ENCODE measurements at regions not wholly inside any gene's neighbourhood (a gene's known extent, or its start where the extent isn't known, plus 50 kb on each side); places are given as distances from the start of the nearest gene placed in this dataset.

DNA sequence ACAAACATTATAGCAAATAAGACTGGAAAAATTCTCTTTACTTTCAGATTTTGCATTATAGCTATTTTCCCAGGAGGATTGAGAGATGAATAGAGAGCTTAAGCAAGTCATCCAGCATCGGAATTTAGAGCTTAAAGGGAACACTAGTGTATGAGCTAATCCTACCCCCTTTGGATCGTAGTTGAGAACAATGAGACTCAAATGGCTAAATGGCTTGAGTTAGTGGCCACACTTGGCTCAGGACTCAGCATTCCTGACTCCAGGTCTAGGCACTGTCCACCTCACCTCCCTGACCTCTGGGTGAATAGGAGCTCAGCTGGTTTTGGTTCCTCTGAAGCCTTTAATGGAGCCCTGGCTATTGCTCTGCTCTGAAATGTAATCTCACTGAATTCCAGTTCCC is 97.5 kb upstream of the CXCR4 start:
- DNase-seq (ENCODE audit: low read depth in 2 of 2): no peak

DNA sequence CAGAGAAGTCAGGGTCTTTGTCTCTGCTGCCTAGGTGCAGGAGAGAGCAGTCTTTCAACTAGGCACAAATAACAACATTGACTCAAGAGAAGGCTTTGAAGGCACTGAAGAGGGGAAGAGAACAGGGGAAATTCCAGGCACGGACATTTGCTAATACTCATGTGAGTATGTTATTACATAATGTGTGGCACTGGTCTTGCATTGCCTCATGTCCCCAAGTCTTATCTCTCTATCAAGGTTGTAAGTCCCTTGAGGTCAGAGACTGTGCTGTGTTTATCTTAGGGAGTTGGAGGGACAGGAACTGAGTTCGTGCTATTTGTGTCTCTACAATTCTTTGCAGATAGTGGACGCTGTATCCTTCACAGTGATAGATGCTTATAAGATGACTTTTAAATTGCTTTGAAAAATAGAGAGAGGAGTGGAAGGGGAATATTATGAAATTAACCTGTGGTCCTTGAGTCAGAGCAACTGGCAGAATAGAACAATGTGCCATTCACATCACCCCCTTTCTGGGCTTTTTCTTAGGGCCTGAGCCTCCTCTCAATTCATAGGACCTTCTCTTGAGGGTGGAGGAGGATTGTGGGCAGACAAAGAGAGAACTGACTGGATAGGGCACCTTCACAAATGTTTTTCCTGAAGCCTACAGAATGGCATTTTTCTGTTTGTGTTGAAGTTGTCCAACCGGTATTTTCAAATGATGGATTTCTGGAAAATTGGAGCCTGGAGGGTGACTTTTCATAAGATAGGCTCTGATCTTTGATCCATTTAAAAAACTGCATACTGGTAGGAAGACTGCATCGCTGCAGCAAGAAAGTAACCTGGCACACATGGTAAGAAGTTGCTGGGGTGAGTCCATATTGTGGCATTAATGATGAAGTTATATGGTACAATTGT is 96.6 kb upstream of the CXCR4 start:
- DNase-seq (ENCODE audit: low read depth in 2 of 2): no peak

DNA sequence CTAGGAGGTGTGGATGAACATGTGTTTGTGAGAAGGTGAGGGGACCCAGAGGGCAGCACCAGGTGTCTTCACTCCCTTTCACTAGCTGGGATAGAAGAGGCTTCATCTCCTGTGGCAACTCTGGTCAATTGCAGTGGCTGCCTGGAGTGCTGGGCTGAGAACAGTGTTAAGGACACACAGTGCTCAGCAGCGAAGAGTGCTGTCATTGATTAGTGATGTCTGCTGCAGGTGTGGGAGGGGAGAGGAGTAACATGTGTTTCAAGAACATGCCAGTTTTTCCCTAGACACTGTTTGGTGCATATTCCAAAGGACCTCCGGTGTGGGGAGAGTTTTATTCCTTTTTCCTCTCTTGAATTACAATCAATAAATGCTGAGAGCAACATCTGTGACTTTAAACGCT is 95.9 kb upstream of the CXCR4 start:
- DNase-seq (ENCODE audit: low read depth in 2 of 2): no peak

GRCh38 chr2:136212426-136213378 is 94.8 kb upstream of the CXCR4 start:
- no peak for DNase-seq (ENCODE audit: low read depth in 2 of 2)

DNA sequence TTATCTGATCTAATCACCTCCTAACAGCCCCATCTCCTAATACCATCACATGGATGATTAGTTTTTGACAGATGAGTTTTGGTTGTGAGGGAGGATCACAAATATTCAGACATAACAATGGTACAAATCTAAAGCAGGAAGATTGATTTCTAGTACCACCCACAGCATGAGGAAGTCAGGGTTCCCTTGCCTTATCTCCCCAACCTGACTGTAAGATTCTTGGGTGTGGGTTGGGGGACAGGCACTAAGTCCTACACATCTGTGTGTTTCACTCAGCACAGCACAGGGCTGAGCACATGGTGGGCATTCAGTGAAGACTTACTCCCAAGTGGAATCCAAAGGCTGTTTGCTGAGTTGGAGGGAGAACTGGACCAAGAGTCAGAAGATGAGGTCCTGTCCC is 93.8 kb upstream of the CXCR4 start:
- no peak for DNase-seq (ENCODE audit: low read depth in 2 of 2)

DNA sequence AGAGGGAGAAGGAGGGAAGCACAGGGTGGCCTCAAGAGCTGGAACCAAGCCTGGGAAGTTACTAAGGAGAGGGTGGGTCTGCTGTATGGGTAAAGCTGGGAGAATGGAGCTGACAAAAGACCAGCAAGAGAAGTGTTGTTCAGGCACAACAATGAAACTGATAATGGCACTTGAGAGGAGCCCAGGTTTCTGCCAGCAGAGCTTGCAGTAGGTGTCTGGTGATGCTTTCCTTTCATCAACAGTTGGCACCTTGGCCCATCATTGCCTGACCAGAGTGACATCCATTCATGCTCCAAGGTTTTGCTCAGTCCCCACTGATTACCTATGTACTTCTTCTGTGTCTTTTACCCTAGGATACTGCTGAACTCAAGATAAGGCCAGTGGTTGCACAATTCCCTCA is 92.9 kb upstream of the CXCR4 start:
- no peak for DNase-seq (ENCODE audit: low read depth in 2 of 2)

DNA sequence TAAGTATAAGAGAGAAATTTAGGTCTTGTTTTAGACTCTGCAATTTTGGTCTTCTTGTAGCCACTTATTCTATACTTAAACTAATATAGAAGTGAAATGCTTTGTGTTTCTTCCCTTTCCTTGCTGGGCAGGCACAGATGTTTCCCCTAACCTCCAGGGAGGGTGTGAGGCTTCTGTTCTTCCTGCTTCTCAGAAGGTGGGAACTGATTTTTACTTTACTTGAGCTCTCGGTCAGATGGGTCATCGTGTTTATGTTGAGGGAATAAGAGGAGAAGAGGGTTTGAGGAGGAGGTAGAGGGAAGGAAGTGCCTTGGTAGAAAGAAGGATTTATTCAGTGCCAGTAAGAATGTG is 92.5 kb upstream of the CXCR4 start:
- DNase-seq (ENCODE audit: low read depth in 2 of 2): no peak

DNA sequence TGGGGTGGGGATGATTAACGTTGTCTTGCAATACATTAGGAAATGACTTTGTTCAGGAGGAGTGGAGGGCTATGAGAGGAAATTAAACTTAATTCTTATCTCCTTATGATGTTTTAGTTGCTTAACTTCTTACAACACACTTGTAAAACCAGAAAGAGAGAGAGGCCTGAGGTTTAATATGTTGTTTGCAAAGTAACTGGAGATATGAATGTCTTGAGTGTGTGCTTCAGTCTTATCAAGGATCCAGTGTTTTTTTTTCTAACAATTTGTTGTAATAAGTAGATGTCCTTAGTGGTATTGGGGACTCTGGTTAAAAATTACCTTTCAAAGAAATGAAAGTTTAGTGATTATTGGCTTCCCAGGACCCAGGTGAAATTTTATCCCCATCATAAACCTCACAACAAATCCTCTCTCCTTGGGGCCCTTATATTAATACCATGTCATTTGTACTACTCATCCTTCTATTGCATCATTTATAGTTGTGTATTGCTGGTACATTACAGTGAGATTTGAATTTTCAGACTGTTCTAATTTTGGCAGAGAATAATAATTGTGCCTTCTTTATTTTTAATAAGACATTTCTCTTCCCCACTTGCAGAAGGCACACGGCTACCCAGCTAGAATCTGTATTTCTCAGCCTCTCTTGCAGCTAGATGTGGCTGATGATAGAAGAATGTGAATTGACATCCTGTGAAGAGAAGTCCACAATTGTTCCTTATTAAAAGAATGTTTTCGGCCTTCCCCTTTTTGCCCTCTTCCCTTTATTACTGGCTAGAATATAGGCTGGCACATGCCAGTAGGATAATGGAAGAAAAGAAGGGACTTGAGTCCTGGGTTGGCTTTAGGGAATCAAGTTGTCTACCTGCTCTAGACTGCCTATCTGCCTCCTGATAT is 91.9 kb upstream of the CXCR4 start:
- DNase-seq (ENCODE audit: low read depth in 2 of 2): no peak

GRCh38 chr2:136208682-136209420 is 90.9 kb upstream of the CXCR4 start:
- no peak for DNase-seq (ENCODE audit: low read depth in 2 of 2)

GRCh38 chr2:136207665-136208064 is 89.7 kb upstream of the CXCR4 start:
- no peak for DNase-seq (ENCODE audit: low read depth in 2 of 2)

GRCh38 chr2:136207030-136207623 is 89.2 kb upstream of the CXCR4 start:
- no peak for DNase-seq (ENCODE audit: low read depth in 2 of 2)

- DNase-seq (ENCODE audit: low read depth in 2 of 2): no peak
Observed at GRCh38 chr2:136206613-136207012, 88.7 kb upstream of the CXCR4 start.

DNA sequence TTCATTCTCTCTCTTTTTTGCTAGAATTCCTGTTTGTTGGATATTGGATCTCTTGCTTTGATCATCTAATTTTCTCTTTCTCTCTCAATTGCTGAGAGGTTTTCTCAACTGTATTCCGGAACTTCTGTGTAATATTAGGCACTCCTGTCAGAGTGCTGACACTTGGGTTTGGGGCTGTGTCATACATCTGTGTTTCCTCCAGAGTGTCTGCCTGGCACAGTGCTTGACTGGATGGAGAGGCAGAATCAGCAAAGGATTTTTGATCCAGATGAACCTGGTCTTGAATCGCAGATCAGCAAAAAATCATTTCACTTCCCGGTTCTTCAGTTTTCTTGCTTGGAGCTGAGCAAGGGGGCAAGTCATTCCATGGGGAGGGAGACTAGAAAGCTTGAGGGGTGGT is 87.7 kb upstream of the CXCR4 start:
- no peak for DNase-seq (ENCODE audit: low read depth in 2 of 2)

- DNase-seq (ENCODE audit: low read depth in 2 of 2): no peak
Observed at GRCh38 chr2:136204971-136205370, 87.0 kb upstream of the CXCR4 start.

DNA sequence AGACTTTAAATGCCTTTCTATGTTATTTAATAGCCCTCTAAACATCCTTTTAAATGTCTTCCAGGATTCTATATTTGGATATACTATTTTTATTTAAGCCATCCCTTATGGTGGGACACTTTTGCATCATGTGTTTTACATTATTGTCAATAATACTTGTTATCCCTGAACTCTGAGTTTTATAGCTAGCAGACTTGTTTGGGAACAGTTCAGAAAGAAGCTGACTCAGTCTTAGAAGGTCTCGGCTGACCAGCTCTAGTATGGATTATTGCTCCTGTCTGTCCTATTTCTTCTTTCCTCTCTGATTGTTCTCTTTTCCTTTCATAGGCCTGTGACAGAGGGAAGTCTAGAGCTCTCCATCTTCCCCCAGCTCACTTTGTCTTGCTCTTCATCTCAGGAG is 77.3 kb upstream of the CXCR4 start:
- DNase-seq (ENCODE audit: low read depth in 2 of 2): no peak

DNA sequence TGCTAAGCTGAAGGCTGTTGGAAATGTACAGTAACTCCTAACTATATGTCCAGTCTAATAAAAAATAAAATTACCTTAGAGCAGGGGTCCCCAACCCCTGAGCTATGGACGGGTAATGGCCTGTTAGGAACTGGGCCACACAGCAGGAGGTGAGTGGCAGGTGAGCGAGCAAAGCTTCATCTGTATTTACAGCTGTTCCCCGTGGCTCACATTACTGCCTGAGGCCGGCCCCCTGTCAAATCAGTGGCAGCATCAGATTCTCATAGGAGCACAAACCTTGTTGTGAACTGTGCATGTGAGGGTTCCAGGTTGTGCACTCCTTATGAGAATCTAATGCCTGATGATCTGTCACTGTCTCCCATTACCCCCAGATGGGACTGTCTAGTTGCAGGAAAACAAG is 73.1 kb upstream of the CXCR4 start:
- no peak for DNase-seq (ENCODE audit: low read depth in 2 of 2)

- DNase-seq (ENCODE audit: low read depth in 2 of 2): no peak
Observed at GRCh38 chr2:136189221-136189782, 71.4 kb upstream of the CXCR4 start.

GRCh38 chr2:136188086-136188485 is 70.1 kb upstream of the CXCR4 start:
- no peak for DNase-seq (ENCODE audit: low read depth in 2 of 2)

- DNase-seq (ENCODE audit: low read depth in 2 of 2): no peak
Observed at GRCh38 chr2:136185981-136186776, 68.2 kb upstream of the CXCR4 start.

DNA sequence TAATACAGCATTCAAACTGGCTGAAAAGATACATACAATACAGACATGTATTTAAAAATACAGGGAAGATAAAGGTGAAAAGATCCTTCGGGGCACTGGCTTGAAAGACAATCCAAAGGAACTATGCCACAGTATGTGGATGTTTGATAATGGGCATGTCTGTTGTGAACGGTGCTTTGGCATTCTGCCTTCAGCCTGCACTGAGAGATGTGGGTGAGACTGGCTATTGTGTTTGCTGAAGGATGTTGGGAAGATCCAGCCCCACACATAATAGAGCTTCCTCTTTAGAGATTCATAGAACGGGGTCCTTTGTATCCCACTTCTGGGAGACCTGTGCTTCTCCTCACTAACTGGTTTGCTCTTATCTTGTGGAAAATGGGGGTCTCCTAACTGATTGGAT is 65.1 kb upstream of the CXCR4 start:
- no peak for DNase-seq (ENCODE audit: low read depth in 2 of 2)

Data from stimulated activated CD8-positive, alpha-beta memory T cell treated with anti-CD3 and anti-CD28 coated beads, Interleukin-2, amount 100 ng/mL, for 1 hour (primary cell).